ENCODE measurements at regions not wholly inside any gene's neighbourhood (a gene's known extent, or its start where the extent isn't known, plus 50 kb on each side); places are given as distances from the start of the nearest gene placed in this dataset.
"Not testable (repeated sequence)": the region's sequence is repeated elsewhere in the genome, so short reads cannot be mapped to it uniquely, and the experiment has no call there.

DNA sequence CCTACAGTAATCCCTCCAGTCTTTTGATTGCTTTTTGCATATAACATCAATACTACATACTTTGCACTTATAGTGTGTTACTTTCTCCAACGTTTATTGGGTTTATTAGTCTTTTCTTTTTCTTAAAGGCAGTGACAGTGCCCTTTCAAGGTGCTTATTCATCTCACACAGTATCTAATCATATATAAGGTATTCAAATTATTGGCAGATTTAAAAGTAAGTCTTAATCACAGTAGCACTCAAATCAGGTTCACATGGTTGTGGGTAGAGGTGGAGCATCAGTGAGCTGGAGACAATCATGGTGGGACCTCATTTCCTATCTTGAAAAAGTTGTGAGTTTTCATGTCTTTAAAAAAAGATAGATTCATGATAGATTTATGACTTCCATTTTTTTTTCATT lies 706.2 kb downstream of the GALC start:
- H3K4me1 Mint-ChIP-seq: no peaks in the 10 kb centered on the region
- no peak overlapping the region for H3K4me3 Mint-ChIP-seq
- no peak for ATAC-seq
- no peaks in the 10 kb centered on the region for H3K27me3 Mint-ChIP-seq
- peaks cover 8% of the 10 kb centered on the region for H3K9me3 Mint-ChIP-seq
- no peak overlapping the region for H3K27ac Mint-ChIP-seq
- no peaks in the 10 kb centered on the region for H3K36me3 Mint-ChIP-seq

DNA sequence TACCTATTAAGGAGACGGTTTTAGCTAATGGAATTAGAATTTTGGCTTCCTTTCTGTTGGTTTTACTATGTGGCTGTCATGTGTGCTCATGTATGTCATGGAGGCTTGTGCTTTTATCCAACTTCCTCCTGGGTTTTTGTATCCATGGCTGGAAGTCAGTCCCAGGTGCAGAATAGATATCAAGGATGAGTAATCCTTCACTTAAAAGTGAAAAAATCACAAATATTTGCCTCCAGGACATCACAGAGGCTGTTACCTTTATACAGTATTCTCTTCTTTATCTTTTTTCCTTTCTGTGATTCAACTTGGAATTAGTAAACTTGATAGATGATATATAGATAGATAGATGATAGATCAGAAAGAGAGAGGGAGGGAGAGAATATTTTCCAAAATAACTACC lies 706.8 kb downstream of the GALC start:
- H3K27ac Mint-ChIP-seq: no peak overlapping the region
- no peak for ATAC-seq
- H3K9me3 Mint-ChIP-seq: peaks cover 6% of the 10 kb centered on the region
- no peak overlapping the region for H3K4me3 Mint-ChIP-seq
- H3K36me3 Mint-ChIP-seq: no peaks in the 10 kb centered on the region
- no peaks in the 10 kb centered on the region for H3K4me1 Mint-ChIP-seq
- H3K27me3 Mint-ChIP-seq: no peaks in the 10 kb centered on the region

DNA sequence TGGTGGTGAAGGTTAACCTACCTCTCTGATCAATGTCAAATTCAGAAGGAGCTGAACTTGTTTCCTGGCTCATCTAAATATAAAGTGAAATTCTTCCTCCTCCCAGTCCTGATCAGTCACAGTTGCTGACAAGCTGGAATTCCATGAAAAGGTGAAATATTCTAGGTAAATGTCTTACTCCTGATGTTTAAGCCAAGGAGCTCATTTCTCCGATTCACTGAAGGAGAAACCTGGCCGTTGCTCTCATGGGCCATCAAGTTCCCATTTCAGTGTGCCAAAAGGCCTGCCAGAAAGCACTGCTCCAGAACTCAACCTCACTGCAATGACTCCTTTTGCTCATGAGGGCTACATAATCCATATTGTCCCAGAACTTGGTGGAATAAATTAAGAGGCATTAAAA lies 707.5 kb downstream of the GALC start:
- H3K36me3 Mint-ChIP-seq: no peaks in the 10 kb centered on the region
- no peaks in the 10 kb centered on the region for H3K4me1 Mint-ChIP-seq
- peaks cover 3% of the 10 kb centered on the region for H3K9me3 Mint-ChIP-seq
- H3K27me3 Mint-ChIP-seq: no peaks in the 10 kb centered on the region
- H3K27ac Mint-ChIP-seq: no peak overlapping the region
- ATAC-seq: no peak
- H3K4me3 Mint-ChIP-seq: no peak overlapping the region

DNA sequence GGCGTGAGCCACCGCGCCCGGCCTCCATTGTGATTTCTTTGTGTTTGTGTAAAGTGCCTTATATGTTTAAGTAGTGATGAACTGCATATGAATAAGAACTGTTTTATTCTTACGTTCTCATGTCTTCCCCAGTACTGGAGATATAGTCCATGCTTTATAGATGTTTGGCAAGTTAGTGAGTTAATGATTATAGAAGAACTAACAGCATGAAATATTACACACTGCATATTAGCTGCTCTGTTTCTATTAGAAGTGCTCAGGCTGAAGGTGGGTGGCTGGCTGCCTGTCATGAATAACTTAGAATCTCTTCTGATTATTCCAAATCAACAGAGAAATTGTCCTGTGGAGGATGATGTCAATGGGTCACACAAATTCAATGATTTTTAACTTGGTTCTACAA lies 709.4 kb downstream of the GALC start:
- Mint-ChIP-seq H3K27ac (no peak overlapping the region), H3K4me1 (no peaks in the 10 kb centered on the region), H3K4me3 (no peak overlapping the region), H3K9me3 (no peaks in the 10 kb centered on the region), H3K36me3 (no peaks in the 10 kb centered on the region), H3K27me3 (no peaks in the 10 kb centered on the region)
- ATAC-seq: no peak

GRCh38 chr14:87282266-87282665 lies 710.7 kb downstream of the GALC start:
- Mint-ChIP-seq H3K4me3 (no peak overlapping the region), H3K27me3 (no peaks in the 10 kb centered on the region), H3K36me3 (no peaks in the 10 kb centered on the region), H3K9me3 (no peaks in the 10 kb centered on the region), H3K27ac (no peak overlapping the region), H3K4me1 (no peaks in the 10 kb centered on the region)
- ATAC-seq: no peak

- no peak overlapping the region for H3K4me3 Mint-ChIP-seq
- H3K27ac Mint-ChIP-seq: no peak overlapping the region
- H3K4me1 Mint-ChIP-seq: no peaks in the 10 kb centered on the region
- no peak for ATAC-seq
- peaks cover 10% of the 10 kb centered on the region for H3K9me3 Mint-ChIP-seq
- no peaks in the 10 kb centered on the region for H3K27me3 Mint-ChIP-seq
- H3K36me3 Mint-ChIP-seq: no peaks in the 10 kb centered on the region
Observed at GRCh38 chr14:87278415-87278814, 714.6 kb downstream of the GALC start.

- Mint-ChIP-seq H3K27me3 (no peaks in the 10 kb centered on the region), H3K36me3 (no peaks in the 10 kb centered on the region), H3K27ac (no peak overlapping the region), H3K4me1 (no peaks in the 10 kb centered on the region), H3K4me3 (no peak overlapping the region), H3K9me3 (peaks cover 23% of the 10 kb centered on the region)
- ATAC-seq: no peak
Observed at GRCh38 chr14:87271331-87271730, 721.7 kb downstream of the GALC start.

DNA sequence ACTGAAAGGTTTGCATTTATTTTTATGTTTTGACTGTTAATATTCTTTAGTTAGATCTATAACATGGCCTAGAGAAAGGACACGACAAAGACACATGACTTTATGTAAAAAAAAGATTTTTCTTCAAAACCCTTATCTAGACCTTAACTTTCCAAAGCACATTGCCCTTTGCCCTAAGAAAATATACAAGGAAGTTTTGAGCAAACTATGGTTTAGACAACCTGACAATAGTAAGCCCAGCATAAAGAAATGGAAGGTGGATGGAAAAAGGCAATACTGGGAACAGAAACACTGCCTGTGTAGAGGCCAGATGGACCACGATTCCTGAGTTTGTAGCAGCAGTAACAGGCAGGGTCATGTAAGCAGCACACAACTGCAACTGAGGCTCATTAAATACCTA lies 724.0 kb downstream of the GALC start:
- Mint-ChIP-seq H3K27ac (no peak overlapping the region), H3K4me1 (no peaks in the 10 kb centered on the region), H3K9me3 (peaks cover 20% of the 10 kb centered on the region), H3K4me3 (no peak overlapping the region), H3K36me3 (no peaks in the 10 kb centered on the region), H3K27me3 (no peaks in the 10 kb centered on the region)
- ATAC-seq: no peak

GRCh38 chr14:87264796-87265195 lies 728.2 kb downstream of the GALC start:
- H3K27me3 Mint-ChIP-seq: no peaks in the 10 kb centered on the region
- H3K36me3 Mint-ChIP-seq: no peaks in the 10 kb centered on the region
- H3K4me1 Mint-ChIP-seq: no peaks in the 10 kb centered on the region
- no peak overlapping the region for H3K4me3 Mint-ChIP-seq
- no peak overlapping the region for H3K27ac Mint-ChIP-seq
- no peak for ATAC-seq
- H3K9me3 Mint-ChIP-seq: peaks cover 7% of the 10 kb centered on the region

DNA sequence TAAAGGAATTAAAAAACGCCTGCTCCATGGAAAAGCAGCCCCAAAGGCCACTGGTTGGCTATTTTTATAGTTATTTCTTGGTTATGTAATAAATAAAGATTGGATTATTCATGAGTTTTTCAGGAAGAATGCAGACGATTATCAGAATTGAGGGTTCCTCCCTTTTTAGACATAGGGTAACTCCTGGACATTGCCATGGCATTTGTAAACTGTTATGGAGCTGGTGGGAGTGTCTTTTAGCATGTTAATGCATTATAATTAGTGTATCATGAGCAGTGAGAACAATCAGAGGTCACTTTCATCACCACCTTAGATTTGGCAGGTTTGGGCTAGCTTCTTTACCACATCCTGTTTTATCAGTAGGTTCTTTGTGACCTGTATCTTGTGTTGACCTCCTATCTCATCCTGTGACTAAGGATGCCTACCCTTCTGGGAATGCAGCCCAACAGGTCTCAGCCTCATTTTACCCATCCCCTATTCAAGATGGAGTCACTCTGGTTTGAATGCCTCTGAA lies 728.7 kb downstream of the GALC start:
- H3K36me3 Mint-ChIP-seq: no peaks in the 10 kb centered on the region
- H3K9me3 Mint-ChIP-seq: peaks cover 3% of the 10 kb centered on the region
- no peak for ATAC-seq
- H3K4me3 Mint-ChIP-seq: no peak overlapping the region
- no peaks in the 10 kb centered on the region for H3K4me1 Mint-ChIP-seq
- H3K27me3 Mint-ChIP-seq: no peaks in the 10 kb centered on the region
- no peak overlapping the region for H3K27ac Mint-ChIP-seq

- no peak for ATAC-seq
- no peak overlapping the region for H3K27ac Mint-ChIP-seq
- H3K36me3 Mint-ChIP-seq: no peaks in the 10 kb centered on the region
- no peaks in the 10 kb centered on the region for H3K27me3 Mint-ChIP-seq
- H3K9me3 Mint-ChIP-seq: peaks cover 8% of the 10 kb centered on the region
- no peak overlapping the region for H3K4me3 Mint-ChIP-seq
- no peaks in the 10 kb centered on the region for H3K4me1 Mint-ChIP-seq
Observed at GRCh38 chr14:87261621-87262020, 731.4 kb downstream of the GALC start.

GRCh38 chr14:87260460-87260859 lies 732.5 kb downstream of the GALC start:
- no peaks in the 10 kb centered on the region for H3K36me3 Mint-ChIP-seq
- no peak overlapping the region for H3K27ac Mint-ChIP-seq
- no peaks in the 10 kb centered on the region for H3K27me3 Mint-ChIP-seq
- ATAC-seq: no peak
- no peaks in the 10 kb centered on the region for H3K4me1 Mint-ChIP-seq
- peaks cover 8% of the 10 kb centered on the region for H3K9me3 Mint-ChIP-seq
- no peak overlapping the region for H3K4me3 Mint-ChIP-seq

DNA sequence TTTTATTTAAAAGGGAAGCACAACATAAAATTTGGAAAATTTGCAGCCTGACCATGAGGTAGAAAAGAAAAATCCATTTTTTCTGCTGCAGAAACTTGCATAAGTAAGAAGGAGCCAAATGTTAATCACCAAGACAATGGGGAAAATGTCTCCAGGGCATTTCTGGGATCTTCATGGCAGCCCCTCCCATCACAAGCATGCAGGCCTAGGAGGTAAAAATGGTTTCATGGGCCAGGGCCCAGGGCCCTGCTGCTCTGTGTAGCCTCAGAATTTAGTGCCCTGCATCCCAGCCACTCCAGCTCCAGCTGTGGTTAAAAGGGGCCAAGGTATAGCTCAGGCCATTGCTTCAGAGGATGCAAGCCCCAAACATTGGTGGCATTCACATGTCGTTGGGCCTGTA lies 735.6 kb downstream of the GALC start:
- Mint-ChIP-seq H3K27ac (no peak overlapping the region), H3K36me3 (no peaks in the 10 kb centered on the region), H3K27me3 (no peaks in the 10 kb centered on the region), H3K4me1 (no peaks in the 10 kb centered on the region), H3K4me3 (no peak overlapping the region), H3K9me3 (peaks cover 11% of the 10 kb centered on the region)
- ATAC-seq: no peak

GRCh38 chr14:87255058-87255457 lies 737.9 kb downstream of the GALC start:
- Mint-ChIP-seq H3K4me3 (no peak overlapping the region), H3K27ac (no peak overlapping the region), H3K36me3 (no peaks in the 10 kb centered on the region), H3K9me3 (peaks cover 9% of the 10 kb centered on the region), H3K27me3 (no peaks in the 10 kb centered on the region), H3K4me1 (no peaks in the 10 kb centered on the region)
- ATAC-seq: no peak

- peaks cover 8% of the 10 kb centered on the region for H3K9me3 Mint-ChIP-seq
- no peaks in the 10 kb centered on the region for H3K27me3 Mint-ChIP-seq
- H3K4me3 Mint-ChIP-seq: no peak overlapping the region
Observed at GRCh38 chr14:87254331-87254874, 738.6 kb downstream of the GALC start.

DNA sequence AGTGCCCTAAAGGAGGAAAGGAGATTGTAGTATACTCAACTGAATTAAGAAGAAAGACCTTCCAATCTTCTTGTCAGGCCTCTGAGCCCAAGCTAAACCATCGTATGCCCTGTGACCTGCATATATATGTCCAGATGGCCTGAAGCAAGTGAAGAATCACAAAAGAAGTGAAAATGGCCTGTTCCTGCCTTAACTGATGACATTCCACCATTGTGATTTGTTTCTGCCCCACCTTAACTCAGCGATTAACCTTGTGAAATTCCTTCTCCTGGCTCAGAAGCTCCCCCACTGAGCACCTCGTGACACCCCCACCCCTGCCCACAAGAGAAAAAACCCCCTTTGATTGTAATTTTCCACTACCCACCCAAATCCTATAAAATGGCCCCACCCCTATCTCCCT lies 739.2 kb downstream of the GALC start:
- not testable (repeated sequence) for H3K9me3 Mint-ChIP-seq, H3K4me1 Mint-ChIP-seq, H3K4me3 Mint-ChIP-seq, H3K27me3 Mint-ChIP-seq, H3K27ac Mint-ChIP-seq, ATAC-seq, H3K36me3 Mint-ChIP-seq

More at GRCh38 chr14:87254331-87254874, 738.6 kb downstream of the GALC start:
- Mint-ChIP-seq H3K4me1 (no peaks in the 10 kb centered on the region), H3K36me3 (no peaks in the 10 kb centered on the region), H3K27ac (no peak overlapping the region)
- ATAC-seq: no peak

GRCh38 chr14:87252103-87252502 lies 740.9 kb downstream of the GALC start:
- H3K36me3 Mint-ChIP-seq: no peaks in the 10 kb centered on the region
- ATAC-seq: no peak

More at GRCh38 chr14:87252103-87252502, 740.9 kb downstream of the GALC start:
- Mint-ChIP-seq H3K27me3 (no peaks in the 10 kb centered on the region), H3K27ac (no peak overlapping the region), H3K4me3 (no peak overlapping the region), H3K9me3 (peaks cover 8% of the 10 kb centered on the region), H3K4me1 (no peaks in the 10 kb centered on the region)

Data from stimulated activated memory B cell treated with anti-CD40 and anti-IgM and Interleukin-4, amounts not matched to agents 10 μg/mL and 1 μg/mL and 100 μg/mL, for 72 hours (primary cell).